ENCODE measurements at regions not wholly inside any gene's neighbourhood (a gene's known extent, or its start where the extent isn't known, plus 50 kb on each side); places are given as distances from the start of the nearest gene placed in this dataset.

DNA sequence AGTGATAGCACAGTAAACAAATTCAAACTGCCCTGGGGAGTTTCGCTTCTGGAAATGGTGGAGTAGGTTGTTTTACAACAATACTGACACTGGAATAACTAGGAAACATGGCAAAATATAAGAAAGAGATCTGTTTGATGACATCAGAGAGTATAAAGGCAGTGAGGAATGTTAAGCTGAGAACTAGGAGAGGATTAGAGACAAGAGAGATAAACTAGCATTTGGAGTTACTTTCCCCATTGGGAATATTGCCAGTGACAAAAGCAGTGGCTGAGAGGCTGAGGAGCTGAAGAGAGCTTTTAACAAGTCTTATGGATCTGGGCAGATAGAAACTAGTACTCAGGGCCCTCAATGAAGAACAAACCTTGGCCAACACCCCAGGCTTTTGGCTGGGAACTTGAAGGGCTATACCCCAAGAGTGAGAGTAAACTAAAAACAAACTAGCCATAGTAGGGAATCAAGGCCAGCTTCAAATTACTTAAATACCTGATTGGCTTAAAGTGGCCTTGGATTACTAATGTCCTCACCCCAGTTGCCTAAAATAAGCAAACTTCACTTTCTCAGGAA lies 280.4 kb downstream of the KLF13 start:
- H3K27ac Mint-ChIP-seq = no peak overlapping the region
- CTCF ChIA-PET = no interaction called here
- Histone ChIP-seq H3K9ac (ENCODE audit: low read length) (no peak overlapping the region), H3K36me3 (replicated peaks in 1 of 2; ENCODE audit: control extremely low read depth in 1 of 2, control insufficient read depth in 1 of 2, extremely low read depth in 1 of 2, insufficient read depth in 2 of 2, low read length in 1 of 2) (no peaks in the 10 kb centered on the region), H3K4me2 (replicated peaks; ENCODE audit: low read depth, low read length, poor library complexity, severe bottlenecking) (no peak overlapping the region), H3K27ac (ENCODE audit: low read length in 2 of 2) (no peak overlapping the region), H3K4me1 (ENCODE audit: control insufficient read depth in 2 of 2, insufficient read depth in 2 of 2, low read length in 2 of 2) (no peaks in the 10 kb centered on the region), H3K9me3 (ENCODE audit: control extremely low read depth in 1 of 3, control insufficient read depth in 2 of 3, insufficient read depth in 1 of 3, low read length in 2 of 3) (no peaks in the 10 kb centered on the region), H3K27me3 (replicated peaks in 1 of 4; ENCODE audit: control extremely low read depth in 1 of 4, control insufficient read depth in 3 of 4, insufficient read depth in 4 of 4, low read length in 3 of 4) (peaks cover 0 to 5% (median 0%) of the 10 kb centered on the region in 4 experiments), H2AFZ (ENCODE audit: insufficient read depth, low read depth, low read length, poor library complexity, severe bottlenecking) (no peak overlapping the region), H3K4me3 (ENCODE audit: control extremely low read depth in 1 of 5, extremely low read depth in 1 of 5, insufficient read depth in 1 of 5, low read depth in 2 of 5, low read length in 4 of 5) (no peak overlapping the region), H3K79me2 (ENCODE audit: control insufficient read depth, insufficient read depth, low read length) (no peaks in the 10 kb centered on the region), H4K20me1 (ENCODE audit: control insufficient read depth, insufficient read depth, low read length, poor library complexity, severe bottlenecking) (no peaks in the 10 kb centered on the region)
- no CpG with 5 or more reads among the region's 1 CpG for WGBS (ENCODE audit: insufficient coverage)
- TF ChIP-seq, protein P1, sequence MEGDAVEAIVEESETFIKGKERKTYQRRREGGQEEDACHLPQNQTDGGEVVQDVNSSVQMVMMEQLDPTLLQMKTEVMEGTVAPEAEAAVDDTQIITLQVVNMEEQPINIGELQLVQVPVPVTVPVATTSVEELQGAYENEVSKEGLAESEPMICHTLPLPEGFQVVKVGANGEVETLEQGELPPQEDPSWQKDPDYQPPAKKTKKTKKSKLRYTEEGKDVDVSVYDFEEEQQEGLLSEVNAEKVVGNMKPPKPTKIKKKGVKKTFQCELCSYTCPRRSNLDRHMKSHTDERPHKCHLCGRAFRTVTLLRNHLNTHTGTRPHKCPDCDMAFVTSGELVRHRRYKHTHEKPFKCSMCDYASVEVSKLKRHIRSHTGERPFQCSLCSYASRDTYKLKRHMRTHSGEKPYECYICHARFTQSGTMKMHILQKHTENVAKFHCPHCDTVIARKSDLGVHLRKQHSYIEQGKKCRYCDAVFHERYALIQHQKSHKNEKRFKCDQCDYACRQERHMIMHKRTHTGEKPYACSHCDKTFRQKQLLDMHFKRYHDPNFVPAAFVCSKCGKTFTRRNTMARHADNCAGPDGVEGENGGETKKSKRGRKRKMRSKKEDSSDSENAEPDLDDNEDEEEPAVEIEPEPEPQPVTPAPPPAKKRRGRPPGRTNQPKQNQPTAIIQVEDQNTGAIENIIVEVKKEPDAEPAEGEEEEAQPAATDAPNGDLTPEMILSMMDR (IDR thresholded peaks at IDR 0.05) = no peak
- no peak for TF ChIP-seq EZH2 (IDR thresholded peaks at IDR 0.05; ENCODE audit: borderline replicate concordance, insufficient read depth, low read depth, low read length, poor library complexity, severe bottlenecking)
- ATAC-seq (ENCODE audit: low read depth) = no peak
- H3K27me3 Mint-ChIP-seq = peaks cover 13% of the 10 kb centered on the region
- DNase-seq = no peak
- no peaks in the 10 kb centered on the region for H3K4me1 Mint-ChIP-seq
- H3K4me3 Mint-ChIP-seq = no peak overlapping the region
- intact Hi-C loops (cut with micrococcal nuclease) = no loop called here
- peaks cover 3% of the 10 kb centered on the region for H3K9me3 Mint-ChIP-seq (ENCODE audit: insufficient read depth)
- POLR2A ChIA-PET = no interaction called here

DNA sequence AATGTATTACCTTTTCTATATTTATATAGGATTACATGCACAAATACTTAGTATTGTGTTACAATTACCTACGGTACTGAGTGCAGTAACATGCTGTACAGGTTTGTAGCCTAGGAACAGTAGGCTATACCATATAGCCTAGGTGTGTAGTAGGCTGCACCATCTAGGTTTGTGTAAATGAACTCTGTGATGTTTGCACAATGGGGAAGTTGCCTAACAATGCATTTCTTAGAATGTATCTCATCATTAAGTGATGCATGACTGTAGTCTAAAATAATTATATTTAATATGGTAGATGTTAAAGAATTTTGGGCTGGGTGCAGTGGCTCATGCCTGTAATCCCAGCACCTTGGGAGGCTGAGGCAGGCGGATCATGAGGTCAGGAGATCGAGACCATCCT lies 281.0 kb downstream of the KLF13 start:
- ChIA-PET CTCF (no interaction called here), POLR2A (no interaction called here)
- no peaks in the 10 kb centered on the region for H3K9me3 ChIP-seq (ENCODE audit: control extremely low read depth in 1 of 3, control insufficient read depth in 2 of 3, insufficient read depth in 1 of 3, low read length in 2 of 3)
- ATAC-seq (ENCODE audit: low read depth) (no peak), DNase-seq (no peak)
- no peaks in the 10 kb centered on the region for H4K20me1 ChIP-seq (ENCODE audit: control insufficient read depth, insufficient read depth, low read length, poor library complexity, severe bottlenecking)
- Mint-ChIP-seq H3K4me3 (no peak overlapping the region), H3K9me3 (ENCODE audit: insufficient read depth) (peaks cover 1% of the 10 kb centered on the region), H3K27me3 (peaks cover 13% of the 10 kb centered on the region), H3K4me1 (no peaks in the 10 kb centered on the region), H3K27ac (no peak overlapping the region)
- no peak overlapping the region for H3K9ac ChIP-seq (ENCODE audit: low read length)
- TF ChIP-seq EZH2 (IDR thresholded peaks at IDR 0.05; ENCODE audit: borderline replicate concordance, insufficient read depth, low read depth, low read length, poor library complexity, severe bottlenecking) = no peak
- TF ChIP-seq, protein P1 (IDR thresholded peaks at IDR 0.05) = no peak
- no peak overlapping the region for H3K4me2 ChIP-seq (replicated peaks; ENCODE audit: low read depth, low read length, poor library complexity, severe bottlenecking)
- no peak overlapping the region for H2AFZ ChIP-seq (ENCODE audit: insufficient read depth, low read depth, low read length, poor library complexity, severe bottlenecking)
- no peaks in the 10 kb centered on the region for H3K36me3 ChIP-seq (replicated peaks in 1 of 2; ENCODE audit: control extremely low read depth in 1 of 2, control insufficient read depth in 1 of 2, extremely low read depth in 1 of 2, insufficient read depth in 2 of 2, low read length in 1 of 2)
- H3K4me3 ChIP-seq (ENCODE audit: control extremely low read depth in 1 of 5, extremely low read depth in 1 of 5, insufficient read depth in 1 of 5, low read depth in 2 of 5, low read length in 4 of 5) = no peak overlapping the region
- H3K27ac ChIP-seq (ENCODE audit: low read length in 2 of 2) = no peak overlapping the region
- no peaks in the 10 kb centered on the region for H3K4me1 ChIP-seq (ENCODE audit: control insufficient read depth in 2 of 2, insufficient read depth in 2 of 2, low read length in 2 of 2)
- intact Hi-C loops (cut with micrococcal nuclease) = no loop called here
- no peaks in the 10 kb centered on the region for H3K79me2 ChIP-seq (ENCODE audit: control insufficient read depth, insufficient read depth, low read length)
- 100% methylated on average over 1 of the region's 3 CpGs for WGBS (ENCODE audit: insufficient coverage)
- H3K27me3 ChIP-seq (replicated peaks in 1 of 4; ENCODE audit: control extremely low read depth in 1 of 4, control insufficient read depth in 3 of 4, insufficient read depth in 4 of 4, low read length in 3 of 4) = peaks cover 0 to 5% (median 0%) of the 10 kb centered on the region in 4 experiments

Measured in B cell (primary cell).